IPS-18c (cell line): ENCODE measurements at regions not wholly inside any gene's neighbourhood (a gene's known extent, or its start where the extent isn't known, plus 50 kb on each side); places are given as distances from the start of the nearest gene placed in this dataset.

Experiments
- H3K4me3 ChIP-seq: 2 replicates; pipeline ENCODE4 v1.7.0; 2013; ENCODE audit warnings: low read depth, mild to moderate bottlenecking, low read length, moderate library complexity; ENCODE audit not compliant: insufficient read depth
- H3K9me3 ChIP-seq: one replicate; pipeline ENCODE4 v1.6.1; 2013; ENCODE audit warnings: mild to moderate bottlenecking, low read length, moderate library complexity; ENCODE audit not compliant: control insufficient read depth, insufficient read depth

- Histone ChIP-seq H3K4me3 (no peak overlapping the region), H3K9me3 (no peaks in the 10 kb centered on the region)
These were observed 61.7 kb upstream of the PAX2 start for GRCh38 chr10:100683545-100684300.

DNA sequence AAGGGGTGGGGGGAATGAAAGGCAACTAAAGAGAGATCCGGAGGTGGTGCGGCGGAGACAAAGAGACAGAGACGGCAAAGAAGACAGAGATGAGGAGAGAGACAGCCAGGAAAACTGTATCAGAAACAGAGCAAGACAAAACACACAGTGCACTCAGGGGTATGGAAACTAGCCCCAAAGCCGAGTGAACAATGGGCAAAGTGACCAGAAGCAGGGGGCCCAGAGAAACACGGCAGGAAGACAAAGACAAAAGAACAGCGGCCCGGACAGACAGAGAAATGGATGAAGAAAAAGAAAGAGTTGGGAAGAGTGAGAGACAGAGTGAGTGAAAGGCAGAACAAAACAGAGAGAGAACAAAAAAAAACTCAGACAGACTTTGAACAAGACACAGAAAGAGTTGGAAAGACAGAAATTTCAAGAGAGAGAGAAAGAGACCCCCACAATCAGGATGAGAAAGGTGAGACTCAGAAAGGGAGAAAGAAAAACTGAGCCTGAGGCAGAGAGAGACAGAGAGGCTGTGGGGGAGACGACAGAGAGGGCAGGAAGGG, 60.6 kb upstream of the PAX2 start:
- no peaks in the 10 kb centered on the region for H3K9me3 ChIP-seq
- no peak overlapping the region for H3K4me3 ChIP-seq

DNA sequence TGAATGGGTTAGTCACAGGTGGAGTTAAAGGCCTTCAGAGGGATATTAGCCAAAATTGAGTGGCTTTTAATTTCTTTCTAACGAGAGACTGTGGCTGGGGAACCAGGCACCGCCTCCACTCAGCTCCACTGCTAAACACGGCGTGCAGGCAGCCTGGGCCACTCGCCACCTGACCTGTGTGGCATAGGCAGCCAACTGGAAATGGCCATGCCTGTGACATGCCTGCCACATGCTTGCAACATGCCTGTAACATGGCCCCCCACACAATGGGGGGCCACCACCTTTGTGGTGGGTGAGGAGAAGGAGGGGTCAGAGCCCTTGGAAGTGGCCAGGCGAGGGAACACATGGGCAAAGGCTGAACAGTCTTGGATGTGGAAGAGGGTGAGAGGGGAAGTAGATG, 60.1 kb upstream of the PAX2 start:
- H3K4me3 ChIP-seq = no peak overlapping the region
- no peaks in the 10 kb centered on the region for H3K9me3 ChIP-seq

DNA sequence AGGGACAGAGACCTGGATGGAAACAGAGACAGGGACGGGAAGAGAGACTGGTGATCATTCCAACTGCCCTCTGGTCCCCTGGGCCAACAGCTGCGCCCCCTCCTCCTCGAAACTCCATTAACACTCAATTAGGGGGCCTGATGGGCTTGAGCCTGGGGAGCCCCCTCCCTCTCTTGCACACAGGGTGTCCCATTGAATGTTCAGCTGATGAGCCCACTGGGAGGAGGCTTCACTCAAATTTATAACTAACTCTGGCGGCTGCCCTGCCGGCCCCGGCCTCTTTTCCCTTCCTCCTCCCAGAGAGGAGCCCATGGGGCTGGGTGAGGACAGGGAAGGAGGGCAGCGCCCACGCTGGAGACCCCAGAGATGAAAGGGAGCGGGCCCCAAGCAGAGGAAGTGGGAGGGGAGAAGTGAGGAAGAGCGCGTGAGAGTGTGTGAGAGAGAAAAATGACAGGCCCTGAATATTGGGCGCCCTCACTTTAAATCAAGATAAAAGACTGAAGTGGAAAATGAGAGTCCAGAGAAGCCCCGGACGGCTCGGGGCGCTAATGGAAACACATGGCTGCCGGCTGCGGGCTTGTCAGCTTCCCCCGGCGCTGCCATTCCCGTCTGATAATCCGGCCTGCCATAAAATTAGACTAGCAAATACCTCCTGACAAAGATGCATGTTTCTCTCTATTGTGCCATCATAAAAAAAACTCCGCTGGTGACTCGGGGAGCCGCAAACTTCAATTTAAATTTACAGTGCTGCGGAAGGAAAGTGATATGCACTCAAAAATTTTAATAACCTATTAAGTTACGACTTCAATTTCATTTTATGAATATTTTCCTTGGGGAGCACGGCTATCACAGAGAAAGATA, 58.0 kb upstream of the PAX2 start:
- H3K9me3 ChIP-seq = no peaks in the 10 kb centered on the region
- H3K4me3 ChIP-seq = no peak overlapping the region

DNA sequence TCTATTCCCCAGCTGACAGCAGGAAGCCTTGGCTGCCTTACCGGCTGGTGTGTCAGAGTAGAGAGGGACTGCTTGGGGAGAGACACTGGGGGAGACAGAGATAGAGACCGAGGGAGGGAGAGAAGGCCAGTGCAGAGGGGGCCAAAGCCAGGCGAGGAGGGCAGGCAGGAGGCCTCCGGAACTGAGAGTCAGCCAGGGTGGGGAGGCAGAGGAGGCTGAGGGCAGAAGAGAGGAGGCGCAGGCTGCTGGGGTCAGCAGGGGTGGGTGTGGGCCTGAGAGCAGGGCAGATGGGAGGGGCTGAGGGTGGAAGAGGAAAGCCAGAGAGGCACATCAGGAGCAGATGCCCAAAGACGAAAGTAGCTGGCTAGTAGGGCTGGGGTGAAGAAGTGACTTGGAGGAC, 57.2 kb upstream of the PAX2 start:
- Histone ChIP-seq H3K4me3 (no peak overlapping the region), H3K9me3 (no peaks in the 10 kb centered on the region)

DNA sequence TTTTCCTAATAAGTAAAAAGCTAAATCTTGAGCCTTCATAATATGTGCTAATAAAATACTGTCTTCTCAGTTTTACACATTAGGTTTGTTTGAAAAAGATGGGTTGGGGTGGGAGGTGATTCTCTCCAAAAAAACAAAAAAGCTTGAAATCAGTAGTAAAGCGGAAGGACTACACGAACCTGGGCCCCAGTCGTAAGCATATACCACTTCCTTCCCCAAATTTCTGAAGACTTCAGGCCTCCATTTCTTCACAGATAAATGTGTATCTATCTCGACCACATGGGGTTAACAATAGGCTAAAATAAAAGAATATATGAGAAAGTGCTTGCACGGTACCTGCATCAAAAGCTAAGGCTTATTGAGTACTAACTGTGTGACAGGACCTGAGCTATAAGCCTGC, 51.6 kb upstream of the PAX2 start:
- no peaks in the 10 kb centered on the region for H3K9me3 ChIP-seq

More for the DNA sequence above, 51.6 kb upstream of the PAX2 start:
- no peak overlapping the region for H3K4me3 ChIP-seq
